ENCODE measurements at regions not wholly inside any gene's neighbourhood (a gene's known extent, or its start where the extent isn't known, plus 50 kb on each side); places are given as distances from the start of the nearest gene placed in this dataset.

GRCh38 chr4:12239897-12240636 lies 811.4 kb upstream of the HS3ST1 start:
- TF ChIP-seq, protein P1, sequence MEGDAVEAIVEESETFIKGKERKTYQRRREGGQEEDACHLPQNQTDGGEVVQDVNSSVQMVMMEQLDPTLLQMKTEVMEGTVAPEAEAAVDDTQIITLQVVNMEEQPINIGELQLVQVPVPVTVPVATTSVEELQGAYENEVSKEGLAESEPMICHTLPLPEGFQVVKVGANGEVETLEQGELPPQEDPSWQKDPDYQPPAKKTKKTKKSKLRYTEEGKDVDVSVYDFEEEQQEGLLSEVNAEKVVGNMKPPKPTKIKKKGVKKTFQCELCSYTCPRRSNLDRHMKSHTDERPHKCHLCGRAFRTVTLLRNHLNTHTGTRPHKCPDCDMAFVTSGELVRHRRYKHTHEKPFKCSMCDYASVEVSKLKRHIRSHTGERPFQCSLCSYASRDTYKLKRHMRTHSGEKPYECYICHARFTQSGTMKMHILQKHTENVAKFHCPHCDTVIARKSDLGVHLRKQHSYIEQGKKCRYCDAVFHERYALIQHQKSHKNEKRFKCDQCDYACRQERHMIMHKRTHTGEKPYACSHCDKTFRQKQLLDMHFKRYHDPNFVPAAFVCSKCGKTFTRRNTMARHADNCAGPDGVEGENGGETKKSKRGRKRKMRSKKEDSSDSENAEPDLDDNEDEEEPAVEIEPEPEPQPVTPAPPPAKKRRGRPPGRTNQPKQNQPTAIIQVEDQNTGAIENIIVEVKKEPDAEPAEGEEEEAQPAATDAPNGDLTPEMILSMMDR (conservative IDR thresholded peaks at IDR 0.05), result no peak
- no peak for TF ChIP-seq EZH2 (IDR thresholded peaks at IDR 0.05; ENCODE audit: low read depth)

All from PC-9 (cell line).